Stimulated activated naive CD4-positive, alpha-beta T cell (primary cell): ENCODE measurements at regions not wholly inside any gene's neighbourhood (a gene's known extent, or its start where the extent isn't known, plus 50 kb on each side); places are given as distances from the start of the nearest gene placed in this dataset.

Experiments
- DNase-seq, 6 experiments: peaks; one replicate each; lab custom pipeline; 2025; lab: John Stamatoyannopoulos, UW

GRCh38 chr6:167643223-167643622, 183.5 kb upstream of the AFDN start:
- DNase-seq: no peak

GRCh38 chr6:167643716-167644115, 183.0 kb upstream of the AFDN start:
- DNase-seq: no peak

GRCh38 chr6:167644412-167645132, 182.1 kb upstream of the AFDN start:
- no peak for DNase-seq

GRCh38 chr6:167645368-167645767, 181.3 kb upstream of the AFDN start:
- DNase-seq: no peak

GRCh38 chr6:167647306-167647705, 179.4 kb upstream of the AFDN start:
- DNase-seq: no peak

- DNase-seq: no peak
These were observed 178.8 kb upstream of the AFDN start for GRCh38 chr6:167647737-167648470.

- no peak for DNase-seq
These were observed 178.0 kb upstream of the AFDN start for GRCh38 chr6:167648501-167649278.

GRCh38 chr6:167649476-167649875, 177.2 kb upstream of the AFDN start:
- DNase-seq: no peak

- DNase-seq: no peak
These were observed 175.9 kb upstream of the AFDN start for GRCh38 chr6:167650730-167651317.

- no peak for DNase-seq
These were observed 175.2 kb upstream of the AFDN start for GRCh38 chr6:167651318-167652041.

- no peak for DNase-seq
These were observed 174.5 kb upstream of the AFDN start for GRCh38 chr6:167652042-167652700.

GRCh38 chr6:167652701-167653095, 174.0 kb upstream of the AFDN start:
- no peak for DNase-seq

GRCh38 chr6:167653561-167653960, 173.2 kb upstream of the AFDN start:
- DNase-seq: no peak

GRCh38 chr6:167654389-167654788, 172.3 kb upstream of the AFDN start:
- no peak for DNase-seq

GRCh38 chr6:167655174-167655821, 171.4 kb upstream of the AFDN start:
- no peak for DNase-seq

GRCh38 chr6:167658106-167658505, 168.6 kb upstream of the AFDN start:
- DNase-seq: no peak

GRCh38 chr6:167659046-167659445, 167.7 kb upstream of the AFDN start:
- DNase-seq: no peak

GRCh38 chr6:167660424-167660823, 166.3 kb upstream of the AFDN start:
- no peak for DNase-seq

- no peak for DNase-seq
These were observed 165.7 kb upstream of the AFDN start for GRCh38 chr6:167660944-167661551.

- DNase-seq: no peak
These were observed 165.1 kb upstream of the AFDN start for GRCh38 chr6:167661552-167662044.
